ENCODE measurements at regions not wholly inside any gene's neighbourhood (a gene's known extent, or its start where the extent isn't known, plus 50 kb on each side); places are given as distances from the start of the nearest gene placed in this dataset.

- DNase-seq = no peak
- H3K4me1 ChIP-seq (ENCODE audit: low read length) = no peaks in the 10 kb centered on the region
- no peak for TF ChIP-seq EZH2phosphoT487 (IDR thresholded peaks at IDR 0.05; ENCODE audit: low read length)
- TF ChIP-seq CTCF (IDR thresholded peaks at IDR 0.05; ENCODE audit: low read length) = no peak
- no peak for TF ChIP-seq EZH2 (optimal IDR thresholded peaks at IDR 0.05; ENCODE audit: low read depth, low read length)
These were observed 58.3 kb upstream of the SMIM31 start for GRCh38 chr4:164695650-164696049.

GRCh38 chr4:164700471-164700870 lies 53.5 kb upstream of the SMIM31 start:
- Histone ChIP-seq H4K20me1 (ENCODE audit: insufficient read depth, low read length) (no peaks in the 10 kb centered on the region), H2AFZ (ENCODE audit: low read length) (no peak overlapping the region)
- no peak for DNase-seq

More at GRCh38 chr4:164695650-164696049, 58.3 kb upstream of the SMIM31 start:
- Histone ChIP-seq H3K9me3 (replicated peaks; ENCODE audit: insufficient read depth, low read length) (no peaks in the 10 kb centered on the region), H2AFZ (ENCODE audit: low read length) (no peak overlapping the region), H3K4me2 (ENCODE audit: low read depth, low read length) (no peak overlapping the region), H3F3A (ENCODE audit: insufficient read depth, low read length) (no peaks in the 10 kb centered on the region), H3K4me3 (ENCODE audit: low read length) (no peak overlapping the region), H3K27me3 (replicated peaks; ENCODE audit: insufficient read depth, low read length) (no peaks in the 10 kb centered on the region), H3K9ac (ENCODE audit: low read length) (no peak overlapping the region), H3K79me2 (ENCODE audit: low read length) (no peaks in the 10 kb centered on the region), H4K20me1 (ENCODE audit: insufficient read depth, low read length) (no peaks in the 10 kb centered on the region), H3K27ac (ENCODE audit: low read length) (no peak overlapping the region), H3K36me3 (replicated peaks; ENCODE audit: insufficient read depth, low read length) (no peaks in the 10 kb centered on the region), H3K9me2 (replicated peaks; ENCODE audit: insufficient read depth, low read length) (no peaks in the 10 kb centered on the region)

GRCh38 chr4:164701665-164702064 lies 52.3 kb upstream of the SMIM31 start:
- no peak overlapping the region for H2AFZ ChIP-seq (ENCODE audit: low read length)
- peak; percentile 9 for DNase-seq
- peaks cover 13% of the 10 kb centered on the region for H3K4me1 ChIP-seq (ENCODE audit: low read length)

More at GRCh38 chr4:164700471-164700870, 53.5 kb upstream of the SMIM31 start:
- Histone ChIP-seq H3K4me1 (ENCODE audit: low read length) (peaks cover 13% of the 10 kb centered on the region), H3K27me3 (replicated peaks; ENCODE audit: insufficient read depth, low read length) (no peaks in the 10 kb centered on the region), H3F3A (ENCODE audit: insufficient read depth, low read length) (no peaks in the 10 kb centered on the region), H3K36me3 (replicated peaks; ENCODE audit: insufficient read depth, low read length) (no peaks in the 10 kb centered on the region), H3K79me2 (ENCODE audit: low read length) (no peaks in the 10 kb centered on the region), H3K9me2 (replicated peaks; ENCODE audit: insufficient read depth, low read length) (no peaks in the 10 kb centered on the region), H3K4me3 (ENCODE audit: low read length) (no peak overlapping the region), H3K9ac (ENCODE audit: low read length) (no peak overlapping the region), H3K4me2 (ENCODE audit: low read depth, low read length) (no peak overlapping the region), H3K27ac (ENCODE audit: low read length) (no peak overlapping the region), H3K9me3 (replicated peaks; ENCODE audit: insufficient read depth, low read length) (no peaks in the 10 kb centered on the region)
- no peak for TF ChIP-seq EZH2 (optimal IDR thresholded peaks at IDR 0.05; ENCODE audit: low read depth, low read length)
- peak; percentile 33 for TF ChIP-seq CTCF (IDR thresholded peaks at IDR 0.05; ENCODE audit: low read length)
- TF ChIP-seq EZH2phosphoT487 (IDR thresholded peaks at IDR 0.05; ENCODE audit: low read length) = no peak

More at GRCh38 chr4:164701665-164702064, 52.3 kb upstream of the SMIM31 start:
- Histone ChIP-seq H3K4me3 (ENCODE audit: low read length) (no peak overlapping the region), H3K36me3 (replicated peaks; ENCODE audit: insufficient read depth, low read length) (no peaks in the 10 kb centered on the region), H3K79me2 (ENCODE audit: low read length) (no peaks in the 10 kb centered on the region), H3K9me3 (replicated peaks; ENCODE audit: insufficient read depth, low read length) (no peaks in the 10 kb centered on the region), H3K9me2 (replicated peaks; ENCODE audit: insufficient read depth, low read length) (no peaks in the 10 kb centered on the region), H3K4me2 (ENCODE audit: low read depth, low read length) (no peak overlapping the region), H3K9ac (ENCODE audit: low read length) (no peak overlapping the region), H3F3A (ENCODE audit: insufficient read depth, low read length) (no peaks in the 10 kb centered on the region), H3K27ac (ENCODE audit: low read length) (no peak overlapping the region), H4K20me1 (ENCODE audit: insufficient read depth, low read length) (no peaks in the 10 kb centered on the region), H3K27me3 (replicated peaks; ENCODE audit: insufficient read depth, low read length) (no peaks in the 10 kb centered on the region)
- no peak for TF ChIP-seq CTCF (IDR thresholded peaks at IDR 0.05; ENCODE audit: low read length)
